ENCODE measurements at regions not wholly inside any gene's neighbourhood (a gene's known extent, or its start where the extent isn't known, plus 50 kb on each side); places are given as distances from the start of the nearest gene placed in this dataset.

DNA sequence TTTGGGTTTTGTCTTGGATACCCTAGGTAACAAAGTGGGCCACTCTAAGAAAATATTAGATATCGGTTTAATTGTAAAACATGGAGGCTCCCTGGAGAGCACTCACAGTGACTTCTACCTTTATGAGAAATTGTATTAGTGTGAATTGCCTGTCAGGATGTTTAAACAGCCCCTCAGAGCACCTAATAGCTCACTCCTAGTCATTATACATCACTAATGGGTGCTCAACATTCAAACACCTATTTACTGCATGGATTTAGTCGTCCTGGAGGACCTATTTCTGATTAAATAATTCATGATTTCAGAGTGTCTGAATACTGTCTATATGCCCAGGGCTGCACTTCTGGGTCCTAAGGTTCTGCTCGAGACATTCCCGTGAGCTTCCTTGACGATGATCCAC, 430.2 kb upstream of the EEF2KMT start:
- no peak for DNase-seq (ENCODE audit: low spot score)

GRCh38 chr16:5526826-5527225, 429.2 kb upstream of the EEF2KMT start:
- DNase-seq (ENCODE audit: low spot score): no peak

- no peak for DNase-seq (ENCODE audit: low spot score)
Observed at GRCh38 chr16:5523829-5524228, 426.2 kb upstream of the EEF2KMT start.

- DNase-seq (ENCODE audit: low spot score): no peak
Observed at GRCh38 chr16:5516115-5516514, 418.5 kb upstream of the EEF2KMT start.

- no peak for DNase-seq (ENCODE audit: low spot score)
Observed at GRCh38 chr16:5512014-5512413, 414.4 kb upstream of the EEF2KMT start.

- no peak for DNase-seq (ENCODE audit: low spot score)
Observed at GRCh38 chr16:5510819-5511370, 413.3 kb upstream of the EEF2KMT start.

- DNase-seq (ENCODE audit: low spot score): no peak
Observed at GRCh38 chr16:5509794-5510193, 412.2 kb upstream of the EEF2KMT start.

DNA sequence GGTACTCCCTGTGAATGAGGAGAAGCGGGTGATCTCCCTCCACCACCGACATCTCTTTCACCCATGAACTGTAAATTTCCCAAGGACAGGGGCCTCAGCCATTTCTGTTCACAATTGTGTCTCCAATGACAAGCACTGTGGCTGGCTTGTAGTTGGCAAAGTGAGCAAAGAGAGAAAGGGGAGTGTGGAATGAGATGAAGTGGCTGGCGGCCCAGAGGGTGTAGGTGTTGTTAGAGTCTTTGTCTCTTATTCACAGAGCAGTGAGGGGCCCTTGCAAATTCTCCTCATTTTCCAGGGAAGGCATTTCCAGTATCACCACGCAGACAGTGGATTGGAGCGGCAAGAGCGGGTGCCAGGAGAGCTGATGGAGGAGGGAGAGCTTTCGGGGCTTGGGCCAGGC, 411.7 kb upstream of the EEF2KMT start:
- DNase-seq (ENCODE audit: low spot score): no peak

DNA sequence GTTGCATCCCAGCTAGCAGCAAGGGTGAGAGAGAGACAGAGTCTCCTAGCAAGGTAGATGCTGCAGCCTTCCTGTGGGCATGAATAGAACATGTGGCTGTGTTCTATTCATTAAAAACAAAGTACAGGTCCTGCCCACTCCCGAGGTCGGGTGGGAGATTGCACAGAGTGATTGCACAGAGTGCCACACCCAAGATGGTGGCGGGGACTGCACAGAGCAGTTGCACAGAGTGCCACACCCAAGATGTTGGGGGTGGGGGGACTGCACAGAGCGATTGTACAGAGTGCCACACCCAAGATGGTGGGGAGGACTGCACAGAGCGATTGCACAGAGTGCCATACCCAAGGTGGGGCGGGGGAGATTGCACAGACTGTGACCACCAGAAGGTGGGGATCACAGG, 410.8 kb upstream of the EEF2KMT start:
- no peak for DNase-seq (ENCODE audit: low spot score)

GRCh38 chr16:5506021-5506420, 408.4 kb upstream of the EEF2KMT start:
- no peak for DNase-seq (ENCODE audit: low spot score)

- no peak for DNase-seq (ENCODE audit: low spot score)
Observed at GRCh38 chr16:5505091-5505887, 407.7 kb upstream of the EEF2KMT start.

DNA sequence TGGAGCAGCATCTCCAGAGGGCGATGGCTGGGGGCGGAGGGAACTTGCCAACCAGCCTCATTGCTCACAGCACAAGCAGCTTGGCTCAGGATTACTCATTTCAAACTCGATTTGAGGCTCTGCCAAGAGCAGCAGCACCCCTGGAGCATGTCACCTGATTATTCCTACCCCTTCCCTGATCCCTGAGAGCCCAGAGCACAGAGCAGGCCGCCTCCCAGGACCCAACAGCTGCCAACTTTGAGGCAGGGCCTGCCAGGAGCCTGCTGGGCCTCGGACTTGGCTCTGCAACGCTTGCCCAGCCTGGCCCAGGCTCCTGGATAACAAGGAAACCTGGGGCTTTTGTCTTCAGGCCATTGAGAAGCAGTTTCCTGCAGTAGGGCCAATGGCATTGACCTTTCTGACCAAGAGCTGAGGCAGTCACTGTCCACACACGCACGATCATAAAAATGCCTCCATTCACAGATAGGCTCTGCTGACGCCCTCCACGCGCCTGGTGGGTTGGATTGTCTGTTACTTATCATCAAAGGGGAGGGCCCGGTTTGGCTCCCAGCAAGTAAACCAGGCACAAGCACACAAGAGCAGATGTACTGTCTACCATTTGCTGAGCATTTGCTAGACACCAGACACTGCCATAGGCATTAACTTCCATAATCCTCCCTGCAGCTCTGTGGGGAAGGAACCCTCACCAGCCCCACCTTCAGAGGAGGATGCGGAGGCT, 406.6 kb upstream of the EEF2KMT start:
- DNase-seq (ENCODE audit: low spot score): no peak

DNA sequence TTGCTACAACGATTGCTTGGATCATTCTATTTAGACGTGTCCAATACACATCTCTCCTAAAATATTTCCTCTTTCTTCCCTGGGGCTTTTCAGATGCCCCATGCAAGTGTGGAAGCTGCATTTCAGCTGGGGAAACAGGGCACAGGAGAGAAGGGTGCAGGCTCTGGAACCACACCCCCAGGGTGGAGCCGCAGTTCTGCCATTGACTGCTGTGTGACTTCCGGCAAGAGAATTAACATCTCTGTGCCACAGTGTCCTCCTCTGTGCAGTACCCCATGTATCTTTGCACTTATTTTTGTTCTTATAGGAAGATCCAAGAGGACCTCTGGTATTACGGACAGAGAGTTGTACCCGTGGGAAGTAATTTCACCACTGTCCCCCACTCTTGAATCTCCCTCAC, 405.3 kb upstream of the EEF2KMT start:
- no peak for DNase-seq (ENCODE audit: low spot score)

DNA sequence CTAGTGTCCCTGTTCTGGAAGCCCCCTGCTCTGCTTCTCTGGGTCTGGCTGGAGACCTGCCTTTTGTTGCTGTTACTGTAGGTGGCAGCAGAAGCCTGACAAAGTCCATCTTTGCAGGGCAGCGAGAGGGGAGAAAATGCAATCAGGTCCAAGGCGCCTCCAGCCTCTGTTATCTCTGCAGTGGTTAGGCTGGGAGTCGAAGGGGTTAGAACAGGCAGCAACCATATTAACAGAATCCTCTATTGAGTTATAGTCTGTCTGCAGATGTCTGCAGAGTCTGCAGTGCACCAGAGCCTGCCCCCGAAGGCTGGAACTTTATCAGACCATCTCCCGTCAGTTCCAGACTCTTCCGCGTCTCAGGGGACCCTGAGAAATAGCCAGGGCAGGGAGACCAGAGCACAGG, 404.9 kb upstream of the EEF2KMT start:
- DNase-seq (ENCODE audit: low spot score): no peak

DNA sequence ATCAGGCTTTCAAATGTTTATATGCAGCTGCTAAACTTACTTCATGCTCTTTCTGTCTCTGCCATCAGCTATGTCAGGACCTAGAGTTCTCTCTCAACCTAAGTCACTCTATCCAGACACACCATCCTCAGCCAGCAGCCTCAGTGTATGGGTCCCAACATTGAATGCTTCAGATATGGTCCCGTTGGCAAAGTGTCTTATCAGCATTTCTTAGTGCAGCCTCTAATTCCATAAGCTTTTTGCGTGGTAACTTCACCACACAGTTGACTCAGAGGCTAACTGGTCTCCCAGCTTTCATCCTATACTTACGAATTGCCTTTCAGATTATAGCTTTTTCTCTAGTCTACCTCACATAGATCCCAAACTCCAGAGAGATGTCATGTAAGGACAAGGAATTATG, 402.9 kb upstream of the EEF2KMT start:
- DNase-seq (ENCODE audit: low spot score): no peak

GRCh38 chr16:5498562-5498961, 401.0 kb upstream of the EEF2KMT start:
- no peak for DNase-seq (ENCODE audit: low spot score)

DNA sequence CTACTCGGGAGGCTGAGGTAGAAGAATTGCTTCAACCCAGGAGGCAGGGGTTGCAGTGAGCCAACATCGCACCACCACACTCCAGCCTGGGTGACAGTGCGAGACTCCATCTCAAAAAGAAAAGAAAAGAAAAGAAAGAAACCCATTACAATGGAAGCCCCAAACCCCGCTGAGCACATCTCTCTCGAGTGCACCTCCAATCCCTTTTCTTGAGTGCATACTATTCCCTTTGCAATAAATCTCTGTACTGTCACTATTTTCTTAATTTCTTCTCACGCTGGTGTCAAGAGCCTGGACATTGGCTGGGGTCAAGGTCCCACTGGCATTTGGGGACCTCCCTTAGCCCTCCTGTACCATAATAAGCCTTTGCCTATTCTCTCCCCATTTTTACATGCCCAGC, 398.4 kb upstream of the EEF2KMT start:
- DNase-seq (ENCODE audit: low spot score): no peak

GRCh38 chr16:5490499-5490898, 392.9 kb upstream of the EEF2KMT start:
- peak; percentile 10 for DNase-seq (ENCODE audit: low spot score)

GRCh38 chr16:5488581-5488980, 391.0 kb upstream of the EEF2KMT start:
- no peak for DNase-seq (ENCODE audit: low spot score)

DNA sequence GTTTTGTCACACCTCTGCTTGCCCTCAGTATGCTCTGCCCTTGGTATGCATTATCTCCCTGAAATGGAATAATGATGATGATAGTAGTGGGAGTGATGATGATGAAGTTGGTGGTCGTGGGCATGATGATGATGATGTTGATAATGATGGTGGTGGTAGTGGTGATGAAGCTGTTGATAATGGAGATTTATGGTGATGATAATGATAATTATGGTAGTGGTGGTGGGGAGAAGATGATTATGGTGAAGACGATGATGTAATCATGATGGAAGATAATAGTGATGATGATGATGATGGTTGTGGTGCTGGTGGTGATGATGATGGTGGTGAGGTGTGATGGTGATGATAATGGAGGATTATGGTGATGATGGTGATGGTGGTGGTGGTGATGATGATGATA, 390.1 kb upstream of the EEF2KMT start:
- DNase-seq (ENCODE audit: low spot score): no peak

DNA sequence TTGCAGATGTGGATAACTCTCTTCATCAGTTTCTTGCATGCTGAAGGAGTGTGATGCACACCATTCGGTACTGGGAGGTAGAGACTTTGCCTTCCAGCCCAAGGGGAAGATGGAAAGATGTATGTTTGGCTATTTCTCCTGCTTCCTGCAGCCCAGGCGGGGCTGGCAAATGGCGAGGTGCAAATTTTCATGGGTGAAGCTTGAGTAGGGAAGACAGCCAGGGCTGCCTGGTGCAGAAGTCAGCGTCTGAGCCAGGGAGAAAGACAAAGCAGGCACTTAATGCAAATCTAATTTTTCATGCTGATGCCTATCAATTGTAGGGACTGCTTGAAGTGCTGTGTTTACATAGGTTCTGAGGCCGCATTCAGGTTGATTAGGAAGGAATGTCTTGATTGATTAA, 384.7 kb upstream of the EEF2KMT start:
- DNase-seq (ENCODE audit: low spot score): no peak

GRCh38 chr16:5480431-5481195, 383.0 kb upstream of the EEF2KMT start:
- no peak for DNase-seq (ENCODE audit: low spot score)

GRCh38 chr16:5479926-5480325, 382.3 kb upstream of the EEF2KMT start:
- no peak for DNase-seq (ENCODE audit: low spot score)
